ENCODE measurements at regions not wholly inside any gene's neighbourhood (a gene's known extent, or its start where the extent isn't known, plus 50 kb on each side); places are given as distances from the start of the nearest gene placed in this dataset.
A peak's percentile ranks its signal among the peaks of the same experiment; 100 is the strongest.

GRCh38 chr13:37368501-37368900 is 230.1 kb downstream of the POSTN start:
- DNase-seq (ENCODE audit: low read depth in 2 of 2), result no peak
- Histone ChIP-seq H3K4me1 (ENCODE audit: control insufficient read depth, extremely low read depth, insufficient read depth, low read length) (no peaks in the 10 kb centered on the region), H4K20me1 (ENCODE audit: control insufficient read depth, extremely low read depth, insufficient read depth, low read length) (no peaks in the 10 kb centered on the region), H3K4me3 (replicated peaks in 1 of 4; ENCODE audit: control extremely low read depth in 1 of 4, insufficient read depth in 1 of 4, low read depth in 3 of 4, low read length in 4 of 4) (no peak overlapping the region), H3K9me3 (ENCODE audit: control insufficient read depth, insufficient read depth, low read depth, low read length) (no peaks in the 10 kb centered on the region), H3K4me2 (ENCODE audit: extremely low read depth, insufficient read depth, low read length) (no peak overlapping the region), H3K27ac (ENCODE audit: insufficient read depth, low read length) (no peak overlapping the region), H2AFZ (ENCODE audit: low read length) (no peak overlapping the region), H3K9ac (ENCODE audit: insufficient read depth, low read length) (no peak overlapping the region), H3K27me3 (ENCODE audit: control insufficient read depth, insufficient read depth, low read length) (no peaks in the 10 kb centered on the region), H3K79me2 (ENCODE audit: control insufficient read depth, insufficient read depth, low read length) (no peaks in the 10 kb centered on the region), H3K36me3 (ENCODE audit: control insufficient read depth, insufficient read depth, low read length) (no peaks in the 10 kb centered on the region)
- TF ChIP-seq CTCF (conservative IDR thresholded peaks at IDR 0.05 in 1 of 2, IDR thresholded peaks at IDR 0.05 in 1 of 2; ENCODE audit: low read depth in 1 of 2, low read length in 2 of 2) (no peak), EZH2 (IDR thresholded peaks at IDR 0.05; ENCODE audit: low read length, missing control alignments) (no peak)

DNA sequence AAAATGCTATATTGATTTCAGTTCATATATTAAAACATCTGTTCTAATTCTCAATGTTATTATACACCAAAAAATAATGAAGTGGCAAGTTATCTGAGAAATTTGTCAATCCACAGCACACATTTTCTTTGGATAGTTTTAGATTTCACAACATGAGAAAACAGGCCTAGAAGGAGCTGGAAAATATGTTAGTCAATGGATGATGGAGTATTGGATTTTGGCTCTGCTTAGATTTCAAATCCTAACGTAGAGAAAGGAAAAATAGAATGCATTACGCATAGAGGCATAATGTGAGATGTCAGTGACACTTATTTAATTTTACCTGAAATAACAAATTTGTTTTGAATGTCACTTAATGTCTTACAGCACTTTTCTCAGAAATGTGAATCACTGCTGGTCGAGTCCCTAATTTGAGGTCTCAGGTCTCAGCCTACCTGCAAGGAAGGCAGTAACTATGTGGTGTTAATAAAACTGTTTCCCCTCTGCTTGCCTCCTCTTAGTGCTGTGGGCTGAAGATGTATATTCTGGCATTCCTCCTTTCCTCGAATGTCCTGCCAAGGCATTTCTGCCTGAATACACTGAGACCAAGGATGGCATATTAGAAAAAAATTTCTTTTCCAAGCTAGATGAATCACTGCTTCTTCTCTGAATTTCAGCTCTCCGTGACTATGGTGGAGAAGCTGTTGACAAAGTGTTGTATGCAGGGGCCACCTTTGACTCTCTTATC is 232.4 kb downstream of the POSTN start:
- peaks cover under 1% of the 10 kb centered on the region for H3K4me1 ChIP-seq (ENCODE audit: control insufficient read depth, extremely low read depth, insufficient read depth, low read length)
- no peak overlapping the region for H3K27ac ChIP-seq (ENCODE audit: insufficient read depth, low read length)
- H3K79me2 ChIP-seq (ENCODE audit: control insufficient read depth, insufficient read depth, low read length), result no peaks in the 10 kb centered on the region
- H3K9ac ChIP-seq (ENCODE audit: insufficient read depth, low read length), result no peak overlapping the region
- H4K20me1 ChIP-seq (ENCODE audit: control insufficient read depth, extremely low read depth, insufficient read depth, low read length), result no peaks in the 10 kb centered on the region
- DNase-seq (ENCODE audit: low read depth in 2 of 2), result peak in 1 of 2 donors; percentile 37
- H3K4me2 ChIP-seq (ENCODE audit: extremely low read depth, insufficient read depth, low read length), result no peak overlapping the region
- H3K36me3 ChIP-seq (ENCODE audit: control insufficient read depth, insufficient read depth, low read length), result no peaks in the 10 kb centered on the region
- H3K27me3 ChIP-seq (ENCODE audit: control insufficient read depth, insufficient read depth, low read length), result no peaks in the 10 kb centered on the region
- H3K4me3 ChIP-seq (replicated peaks in 1 of 4; ENCODE audit: control extremely low read depth in 1 of 4, insufficient read depth in 1 of 4, low read depth in 3 of 4, low read length in 4 of 4), result no peak overlapping the region
- no peak overlapping the region for H2AFZ ChIP-seq (ENCODE audit: low read length)
- TF ChIP-seq CTCF (conservative IDR thresholded peaks at IDR 0.05 in 1 of 2, IDR thresholded peaks at IDR 0.05 in 1 of 2; ENCODE audit: low read depth in 1 of 2, low read length in 2 of 2) (no peak), EZH2 (IDR thresholded peaks at IDR 0.05; ENCODE audit: low read length, missing control alignments) (no peak)
- H3K9me3 ChIP-seq (ENCODE audit: control insufficient read depth, insufficient read depth, low read depth, low read length), result no peaks in the 10 kb centered on the region

GRCh38 chr13:37365496-37365895 is 233.1 kb downstream of the POSTN start:
- Histone ChIP-seq H3K36me3 (ENCODE audit: control insufficient read depth, insufficient read depth, low read length) (no peaks in the 10 kb centered on the region), H3K27me3 (ENCODE audit: control insufficient read depth, insufficient read depth, low read length) (no peaks in the 10 kb centered on the region), H3K79me2 (ENCODE audit: control insufficient read depth, insufficient read depth, low read length) (no peaks in the 10 kb centered on the region), H4K20me1 (ENCODE audit: control insufficient read depth, extremely low read depth, insufficient read depth, low read length) (no peaks in the 10 kb centered on the region), H3K4me3 (replicated peaks in 1 of 4; ENCODE audit: control extremely low read depth in 1 of 4, insufficient read depth in 1 of 4, low read depth in 3 of 4, low read length in 4 of 4) (no peak overlapping the region), H3K4me2 (ENCODE audit: extremely low read depth, insufficient read depth, low read length) (no peak overlapping the region), H3K9ac (ENCODE audit: insufficient read depth, low read length) (no peak overlapping the region), H3K9me3 (ENCODE audit: control insufficient read depth, insufficient read depth, low read depth, low read length) (no peaks in the 10 kb centered on the region), H3K27ac (ENCODE audit: insufficient read depth, low read length) (no peak overlapping the region), H3K4me1 (ENCODE audit: control insufficient read depth, extremely low read depth, insufficient read depth, low read length) (peaks cover 2% of the 10 kb centered on the region), H2AFZ (ENCODE audit: low read length) (no peak overlapping the region)
- no peak for DNase-seq (ENCODE audit: low read depth in 2 of 2)
- no peak for TF ChIP-seq CTCF (conservative IDR thresholded peaks at IDR 0.05 in 1 of 2, IDR thresholded peaks at IDR 0.05 in 1 of 2; ENCODE audit: low read depth in 1 of 2, low read length in 2 of 2)
- TF ChIP-seq EZH2 (IDR thresholded peaks at IDR 0.05; ENCODE audit: low read length, missing control alignments), result no peak

Data from fibroblast of lung (primary cell).